UCSD-AML1 (cell line): ENCODE measurements at regions not wholly inside any gene's neighbourhood (a gene's known extent, or its start where the extent isn't known, plus 50 kb on each side); places are given as distances from the start of the nearest gene placed in this dataset.
"Not testable (repeated sequence)": the region's sequence is repeated elsewhere in the genome, so short reads cannot be mapped to it uniquely, and the experiment has no call there.

Experiments
- DNase-seq: peaks from one replicate; lab custom pipeline; 2025; ENCODE audit not compliant: unreplicated experiment; lab: John Stamatoyannopoulos, UW

DNA sequence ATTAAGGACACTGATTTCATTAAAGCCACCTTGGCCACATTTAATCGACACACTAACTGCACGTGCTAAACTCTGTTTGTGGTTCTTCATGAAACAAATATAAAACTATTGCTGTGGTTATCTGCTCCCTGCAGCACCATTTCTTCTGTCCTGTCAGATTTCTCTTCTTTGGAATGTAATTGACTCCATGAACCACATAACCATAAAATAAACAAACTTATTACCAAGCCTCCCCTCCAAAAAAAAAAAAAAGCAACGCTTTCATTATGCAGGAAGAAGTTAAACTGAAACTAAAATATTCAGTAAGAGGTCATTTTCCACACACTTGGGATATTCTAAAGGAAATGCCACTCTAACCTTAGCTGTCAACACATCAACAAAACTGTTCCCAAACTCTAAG lies 319.1 kb upstream of the NT5E start:
- DNase-seq, result no peak

DNA sequence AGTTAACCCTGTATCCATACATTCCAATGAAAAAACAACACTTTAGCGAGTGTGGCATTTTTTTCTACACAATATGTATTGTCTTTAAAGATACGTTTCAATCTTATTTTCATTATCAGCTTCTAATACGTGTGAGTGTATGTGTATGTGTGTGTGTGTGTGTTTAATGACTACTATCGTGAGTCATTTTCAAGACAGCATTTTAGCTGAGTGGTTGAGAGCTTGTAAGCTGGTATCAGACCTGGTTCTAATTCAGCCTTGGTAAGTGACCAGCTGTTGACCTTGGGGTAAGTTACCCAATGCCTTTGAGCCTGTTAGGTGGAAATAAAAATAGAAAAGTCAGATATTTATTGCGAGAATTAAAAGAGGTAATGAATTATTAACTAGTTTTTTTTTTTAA lies 320.0 kb upstream of the NT5E start:
- DNase-seq, result no peak

DNA sequence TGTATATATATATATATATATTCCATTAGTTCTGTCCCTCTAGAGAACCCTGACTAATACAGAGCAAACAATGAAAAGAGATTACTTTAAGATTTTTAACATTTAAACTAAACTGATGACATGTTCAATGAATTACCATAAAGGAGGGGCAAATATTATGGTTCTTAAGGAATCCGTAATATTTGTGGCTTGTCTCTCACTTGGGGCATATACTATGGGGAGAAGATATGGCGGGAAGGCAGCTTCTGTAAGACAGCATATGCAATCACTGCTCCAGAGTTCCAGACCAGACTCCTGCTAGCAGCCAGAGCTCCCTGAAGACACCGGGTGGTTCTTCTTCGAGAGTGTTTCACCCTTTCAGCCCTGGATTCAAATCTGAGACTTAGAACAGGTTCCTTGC lies 321.1 kb upstream of the NT5E start:
- DNase-seq, result no peak

DNA sequence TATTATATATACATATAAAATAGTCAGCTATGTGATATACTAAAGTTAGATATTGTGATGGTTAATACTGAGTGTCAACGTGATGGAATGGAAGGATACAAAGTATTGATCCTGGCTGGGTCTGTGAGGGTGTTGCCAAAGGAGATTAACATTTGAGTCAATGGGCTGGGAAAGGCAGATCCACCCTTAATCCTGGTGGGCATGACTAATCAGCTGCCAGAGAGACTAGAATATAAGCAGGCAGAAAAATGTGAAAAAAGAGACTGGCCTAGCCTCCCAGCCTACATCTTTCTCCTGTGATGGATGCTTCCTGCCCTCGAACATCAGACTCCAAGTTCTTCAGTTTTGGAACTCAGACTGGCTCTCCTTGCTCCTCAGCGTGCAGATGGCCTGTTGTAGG lies 321.6 kb upstream of the NT5E start:
- DNase-seq, result not testable (repeated sequence)

DNA sequence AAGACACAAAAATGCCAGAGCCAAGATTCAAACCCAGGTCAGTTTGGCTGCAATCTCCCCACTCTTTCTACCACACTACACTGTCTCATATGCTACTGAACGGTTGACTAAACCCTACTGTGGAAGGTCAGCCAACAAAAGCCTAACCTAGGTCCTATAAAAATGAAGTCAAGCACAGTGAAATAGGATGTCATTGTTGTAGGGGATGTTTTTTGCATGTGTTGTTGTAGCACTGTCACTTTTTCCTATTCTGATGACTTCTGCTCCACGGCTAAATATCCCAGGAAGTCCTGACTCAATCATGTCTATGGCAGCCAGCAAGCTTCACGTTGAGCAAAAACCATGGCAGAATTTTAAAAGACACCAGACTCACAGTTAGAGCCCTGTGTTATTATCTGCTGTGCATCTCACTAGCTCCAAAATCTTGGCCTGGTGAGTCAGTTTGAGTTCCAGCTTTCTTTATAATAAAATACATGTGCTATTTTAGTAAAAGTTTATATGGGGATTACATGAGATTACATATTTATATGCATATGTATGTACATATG lies 322.1 kb upstream of the NT5E start:
- no peak for DNase-seq

DNA sequence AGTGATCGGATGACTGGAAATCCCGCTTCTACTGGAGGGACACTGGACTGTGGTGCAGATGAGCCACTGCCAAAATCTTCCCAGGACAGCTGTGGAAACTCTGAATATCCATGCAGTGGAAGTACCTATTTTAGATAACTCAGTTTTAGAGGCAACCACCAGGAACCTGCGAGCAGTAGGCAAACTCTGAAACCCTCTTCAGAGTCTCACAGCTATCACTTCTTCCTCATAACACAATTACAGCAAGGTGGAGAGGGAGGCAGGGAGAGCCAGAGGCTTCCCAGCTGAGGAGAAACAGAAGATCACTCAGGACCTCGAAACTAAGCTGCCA lies 322.8 kb upstream of the NT5E start:
- DNase-seq, result no peak

DNA sequence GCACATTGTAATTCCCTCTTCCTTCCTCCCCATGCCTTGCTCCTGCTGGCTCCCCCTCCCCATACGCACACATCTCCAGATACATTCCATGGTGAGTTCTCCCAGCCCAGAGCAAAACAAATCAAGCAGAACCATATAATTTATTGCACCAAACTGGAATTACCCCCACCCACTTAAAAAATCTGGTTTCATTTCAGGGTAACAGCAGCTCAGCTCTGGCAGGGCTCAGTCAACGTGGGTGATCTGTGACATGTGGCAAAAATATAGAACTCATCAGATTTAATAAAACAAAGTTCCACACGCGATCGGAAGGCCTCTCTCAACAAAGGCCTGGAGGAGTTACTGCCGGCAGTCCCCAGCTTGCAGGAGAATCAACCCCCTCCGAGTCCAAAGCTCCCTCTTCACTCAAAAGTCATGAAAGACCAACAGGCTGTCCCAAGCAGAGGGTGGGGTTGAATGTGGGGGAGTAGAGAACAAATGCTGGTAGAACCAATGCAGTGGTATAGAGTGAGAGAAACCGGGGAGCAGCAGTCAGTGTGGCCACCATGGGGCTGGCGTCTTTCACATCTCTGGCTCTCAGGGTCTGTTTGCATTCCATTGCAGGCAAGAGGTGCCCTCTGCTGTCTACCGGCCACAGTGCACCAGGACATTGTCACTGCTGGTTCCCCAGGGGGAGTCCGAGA lies 323.3 kb upstream of the NT5E start:
- peak; percentile 26 for DNase-seq

DNA sequence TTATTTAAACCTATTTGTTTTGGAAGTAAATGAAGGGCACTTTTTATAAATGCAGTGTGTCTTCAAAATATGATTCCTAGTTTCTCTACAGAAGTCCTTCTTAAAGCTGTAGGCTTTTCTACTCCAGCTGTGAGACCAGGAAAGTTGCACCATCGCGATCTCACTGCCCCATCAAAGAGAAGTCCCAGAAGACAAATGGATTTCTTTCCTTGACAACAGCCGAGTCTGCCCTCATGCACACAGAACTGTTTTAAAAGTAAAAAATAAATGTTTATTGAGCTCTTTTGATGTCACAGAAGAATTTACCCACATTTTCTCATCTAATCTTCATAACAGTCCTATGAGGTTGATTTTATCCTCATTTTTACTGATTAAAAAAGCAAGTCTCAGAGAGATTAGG lies 324.4 kb upstream of the NT5E start:
- DNase-seq, result no peak

DNA sequence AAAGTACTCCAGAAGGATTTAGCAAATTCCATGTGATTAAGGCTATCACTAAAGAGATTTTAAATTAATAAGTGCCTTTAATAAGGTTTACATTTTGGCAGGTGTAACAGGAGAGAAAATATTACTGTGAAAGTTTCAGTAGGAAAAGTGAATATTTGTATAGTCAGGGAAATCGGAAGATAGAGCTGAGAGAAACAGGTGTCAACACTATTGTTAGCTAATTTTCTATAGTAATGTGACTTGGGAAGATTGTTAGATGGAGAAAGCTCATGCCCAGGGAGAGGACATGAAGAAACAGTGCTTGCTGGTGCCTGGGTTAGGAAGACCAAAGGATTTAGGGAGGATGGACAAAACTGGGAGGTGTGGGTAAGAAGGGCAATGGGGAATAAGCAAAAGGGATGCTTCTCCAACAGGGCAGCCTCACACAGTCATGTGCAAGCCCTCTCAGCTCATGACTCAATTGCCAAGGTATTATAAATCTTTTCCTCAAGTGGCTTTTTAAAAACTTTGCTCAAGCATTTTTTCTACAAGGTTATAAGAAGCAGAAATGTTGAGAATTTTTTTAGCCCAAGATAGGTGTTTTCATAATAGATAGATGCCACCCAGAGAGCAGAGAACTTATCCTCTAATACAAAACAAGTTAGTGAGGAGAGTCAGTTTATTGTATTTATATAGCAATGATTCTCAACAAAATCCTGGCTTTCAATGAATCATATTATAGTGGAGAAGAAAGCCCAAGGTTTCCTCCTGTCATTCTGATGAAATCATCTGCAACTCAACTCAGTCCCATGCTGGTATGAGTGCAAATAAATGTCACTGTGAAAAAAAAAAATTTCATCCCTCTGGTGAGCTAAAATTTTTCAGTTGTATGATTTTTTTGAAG lies 325.2 kb upstream of the NT5E start:
- no peak for DNase-seq

DNA sequence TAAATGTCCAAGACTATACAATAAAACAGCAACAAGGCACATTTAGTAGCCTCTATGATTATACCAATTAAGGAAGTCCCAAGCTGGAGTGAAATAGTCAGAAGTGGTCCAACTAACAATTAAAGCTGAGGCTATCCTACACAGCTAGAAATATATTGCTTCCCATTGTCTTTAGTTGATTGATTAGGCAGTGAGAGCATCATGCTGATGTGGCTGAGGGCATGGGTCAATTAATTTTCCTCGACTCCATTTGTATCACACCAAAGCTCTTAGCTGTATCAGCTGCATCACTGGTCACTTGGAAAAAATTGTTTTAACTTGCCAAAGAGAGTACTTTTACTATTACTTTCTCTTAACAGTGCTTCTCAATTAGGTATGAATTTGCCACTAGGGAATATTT lies 328.7 kb upstream of the NT5E start:
- DNase-seq, result no peak

DNA sequence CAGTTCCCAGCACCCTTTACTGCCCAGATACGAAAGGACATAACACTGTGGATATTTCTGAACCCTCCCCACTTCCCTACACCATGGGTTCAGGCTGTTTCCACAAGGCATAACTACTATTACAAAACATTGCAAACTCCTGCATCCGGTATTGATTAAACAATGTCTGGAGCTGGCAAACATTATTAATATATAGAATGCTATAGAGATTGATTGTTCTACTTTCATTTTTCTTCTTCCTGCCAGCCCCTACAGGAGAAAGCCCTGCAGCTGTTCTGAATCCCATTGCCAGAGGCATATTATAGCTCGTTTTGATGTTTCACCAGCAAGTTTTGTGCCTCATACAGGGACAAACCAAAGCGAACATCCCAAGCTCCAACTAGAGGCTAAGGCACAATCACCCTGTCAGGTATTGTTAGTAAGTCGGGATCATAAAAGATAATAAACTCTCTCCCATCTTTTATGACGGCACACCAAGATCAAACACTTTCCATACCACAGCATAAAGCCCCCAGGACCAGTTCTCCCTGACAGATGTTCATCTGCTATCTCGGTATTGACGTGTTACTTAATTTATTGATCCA lies 331.1 kb upstream of the NT5E start:
- no peak for DNase-seq

DNA sequence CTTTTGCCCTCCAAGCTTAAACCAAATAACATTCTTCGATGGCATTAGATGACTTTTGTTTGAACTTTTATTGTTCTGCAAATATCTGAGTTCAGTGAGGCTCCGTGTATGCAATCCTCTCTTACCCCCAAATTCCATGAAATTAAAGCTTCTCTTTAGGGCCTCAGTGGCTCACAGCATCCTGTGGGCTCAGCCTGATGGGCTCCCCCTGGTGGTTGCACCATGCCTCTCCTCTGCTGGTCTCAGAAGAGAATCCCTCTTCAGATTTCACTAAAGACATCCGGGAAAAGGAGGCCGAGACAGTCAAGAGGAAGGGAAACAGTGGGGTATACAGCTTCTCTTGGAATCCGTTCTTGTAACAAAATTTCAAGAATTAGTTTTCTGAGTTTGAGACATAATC lies 331.6 kb upstream of the NT5E start:
- no peak for DNase-seq

DNA sequence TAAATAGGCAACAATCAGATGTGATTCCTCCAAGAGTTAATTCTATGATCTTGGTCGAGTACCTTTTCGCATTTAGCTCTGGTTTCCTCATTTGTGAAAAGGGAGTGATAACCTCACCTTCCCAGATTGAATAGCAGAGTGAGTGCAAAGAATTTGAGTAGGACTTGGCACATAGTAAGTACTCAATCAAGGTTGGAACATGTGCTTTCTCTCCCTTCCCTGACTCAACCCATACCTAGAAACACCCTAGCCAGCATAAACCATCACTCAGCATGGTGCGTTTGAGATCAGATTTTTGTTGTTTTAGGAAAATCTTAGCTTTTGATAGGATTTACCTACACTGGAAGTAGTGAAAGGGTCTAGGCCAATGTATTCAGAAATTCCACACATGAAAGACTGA lies 333.4 kb upstream of the NT5E start:
- no peak for DNase-seq

DNA sequence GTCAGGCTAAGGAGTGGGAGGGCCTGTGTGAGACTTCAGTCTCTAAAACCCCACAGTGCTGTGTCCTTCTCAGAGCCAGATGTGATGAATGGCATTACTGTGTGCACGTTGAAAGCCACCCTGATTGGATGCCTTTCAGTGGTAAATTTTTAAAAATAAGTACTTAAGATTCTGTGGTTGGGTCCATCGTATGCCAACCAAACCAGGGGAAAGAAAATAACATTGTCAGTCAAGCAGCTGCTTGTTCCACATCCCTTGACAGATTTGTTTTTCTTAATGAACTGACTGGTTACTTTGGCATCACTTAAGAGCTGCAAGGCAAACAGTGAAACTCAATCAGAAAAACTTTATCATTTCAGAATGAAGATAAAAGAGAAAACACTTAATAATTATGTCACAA lies 334.0 kb upstream of the NT5E start:
- no peak for DNase-seq

DNA sequence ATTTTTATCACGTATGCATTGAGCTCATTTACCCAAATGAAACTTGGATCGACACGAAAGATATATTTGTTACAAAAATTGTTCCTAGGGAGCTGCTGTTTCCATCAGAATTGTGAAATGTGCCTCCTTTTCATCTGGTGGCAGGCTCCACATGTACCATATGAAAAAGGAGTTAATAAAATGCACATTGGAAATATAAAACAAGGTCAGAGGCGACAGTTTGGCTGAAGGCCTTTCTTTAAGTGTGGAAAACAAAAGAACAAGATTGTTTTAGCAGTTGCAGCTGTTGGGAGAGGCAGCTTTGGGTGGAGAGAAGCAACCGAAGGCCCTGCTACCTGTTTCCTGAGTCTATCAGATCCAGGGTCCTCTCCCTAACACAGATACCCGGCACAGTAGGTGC lies 334.5 kb upstream of the NT5E start:
- no peak for DNase-seq

DNA sequence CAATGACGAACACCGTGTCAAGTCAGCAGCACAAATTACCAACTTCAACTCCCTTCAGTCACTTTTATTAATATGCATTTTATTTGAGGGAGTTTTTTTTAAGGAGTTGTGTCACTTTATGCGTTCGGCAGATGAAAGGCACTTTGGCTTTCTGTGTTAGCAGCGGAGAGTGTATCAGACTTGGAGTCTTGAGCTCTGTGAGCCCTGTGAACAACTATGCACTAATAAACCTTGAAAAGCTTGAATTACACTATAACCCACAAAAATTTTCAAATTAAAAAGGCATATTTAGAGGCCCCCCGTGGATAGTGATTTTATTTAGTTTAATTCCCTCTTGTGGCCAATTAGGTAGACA lies 335.3 kb upstream of the NT5E start:
- DNase-seq, result no peak

DNA sequence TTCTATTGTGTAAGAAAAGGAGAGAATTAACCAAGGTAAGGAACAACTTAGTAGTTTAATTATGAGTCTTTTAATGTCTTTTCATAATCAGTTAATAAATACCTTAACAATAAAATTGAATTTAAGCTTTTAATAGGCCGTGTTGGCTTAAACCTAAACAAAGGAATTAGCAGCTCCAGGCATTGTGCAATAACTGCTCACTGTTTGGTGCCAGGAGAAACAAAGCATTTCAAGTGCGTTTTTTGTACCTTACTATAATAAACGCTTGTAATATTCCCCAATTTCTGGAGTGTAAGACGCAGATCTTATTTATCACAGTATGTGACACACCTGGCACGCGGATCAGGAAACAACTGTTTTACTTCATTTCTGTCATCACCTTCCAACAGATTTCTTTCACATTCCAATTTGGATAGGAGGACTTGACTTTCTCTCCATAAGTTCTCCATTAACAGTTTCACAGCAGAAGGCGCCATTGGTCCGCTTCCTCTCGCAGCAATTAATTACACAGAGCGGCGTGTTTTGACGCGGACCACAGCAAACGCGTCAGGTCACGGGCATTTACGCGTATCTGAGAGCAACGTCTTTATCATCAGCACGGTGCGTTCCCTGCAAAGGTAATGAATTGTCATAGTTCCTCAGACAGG lies 335.8 kb upstream of the NT5E start:
- no peak for DNase-seq

DNA sequence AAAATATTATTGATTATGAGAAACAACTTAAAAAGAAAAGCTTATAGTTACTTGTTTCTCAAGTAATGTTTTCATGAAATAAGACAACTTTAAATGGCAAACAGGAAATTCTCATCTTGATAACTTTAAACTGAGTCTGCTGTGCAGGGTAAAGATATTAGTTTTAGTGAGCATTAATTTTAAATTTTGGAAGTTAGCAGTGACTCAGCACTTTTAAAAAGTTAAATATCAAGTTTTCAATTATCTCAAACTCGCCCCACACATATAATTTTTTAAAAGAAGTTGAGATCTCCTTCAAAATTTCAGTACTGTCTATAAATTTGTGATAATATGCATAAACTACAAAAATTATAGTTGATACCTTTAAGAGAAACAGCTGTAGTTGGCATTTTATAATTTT lies 337.3 kb upstream of the NT5E start:
- no peak for DNase-seq

DNA sequence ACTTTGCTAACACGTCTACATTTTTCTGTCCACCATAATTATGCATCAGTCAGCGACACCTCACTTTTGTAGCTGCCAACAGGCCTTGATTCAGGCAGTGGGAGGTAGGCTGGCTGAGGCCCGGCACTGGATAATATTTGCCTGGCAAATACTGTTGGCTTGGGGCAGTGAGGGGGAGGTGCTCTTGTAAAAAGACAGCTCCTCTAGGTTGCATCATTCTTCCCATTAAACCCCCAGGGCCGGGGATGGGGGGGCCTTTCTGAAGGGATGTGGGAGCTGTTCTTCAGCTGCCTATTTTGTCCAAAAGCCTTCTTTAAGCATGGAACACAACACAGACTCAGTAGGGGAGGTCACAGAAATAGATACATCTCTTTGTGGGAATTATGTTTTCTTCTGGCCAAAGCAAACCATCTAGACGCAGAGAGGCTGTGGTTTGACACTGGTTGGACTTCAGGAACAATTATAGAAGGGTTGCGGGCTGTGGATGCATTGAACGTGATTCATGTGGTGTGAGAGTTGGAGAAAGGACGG lies 338.3 kb upstream of the NT5E start:
- no peak for DNase-seq

DNA sequence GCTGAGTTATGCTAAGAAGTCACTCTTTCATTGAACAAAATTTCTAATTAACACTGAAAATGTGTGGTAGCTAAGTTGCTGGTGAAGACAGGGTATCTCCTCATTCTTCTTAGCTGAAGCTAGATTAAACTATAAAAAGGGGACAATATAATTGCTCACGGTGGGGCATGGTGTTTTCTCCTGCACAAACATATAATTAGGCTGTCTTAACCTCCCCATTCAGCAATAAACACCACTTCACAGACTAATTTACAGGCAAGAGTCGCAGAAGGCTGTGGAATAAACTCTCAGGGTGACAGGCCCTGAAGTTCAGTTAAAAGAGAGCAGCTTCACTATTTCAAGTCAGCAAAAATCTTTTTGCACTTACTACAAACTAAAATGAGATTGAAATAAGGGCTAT lies 338.9 kb upstream of the NT5E start:
- DNase-seq, result no peak

DNA sequence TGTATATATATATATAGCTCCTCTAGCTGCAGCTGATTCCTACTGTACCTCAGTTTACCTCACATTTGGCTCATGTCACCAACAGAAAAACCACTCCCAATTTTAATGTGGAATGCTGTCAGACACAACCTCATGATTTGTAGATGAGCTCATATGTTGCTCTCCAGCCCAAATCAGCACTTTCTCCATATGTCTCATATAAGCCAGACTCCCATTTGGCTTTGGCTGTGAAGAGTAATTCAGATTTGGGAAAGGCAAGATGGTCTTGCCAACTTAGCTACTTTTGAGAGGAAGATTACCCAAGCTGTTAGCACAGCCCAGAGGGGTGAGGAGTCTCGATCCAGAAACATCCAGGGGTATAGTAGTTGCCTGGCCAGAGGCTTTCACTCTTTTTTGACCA lies 342.2 kb upstream of the NT5E start:
- no peak for DNase-seq

DNA sequence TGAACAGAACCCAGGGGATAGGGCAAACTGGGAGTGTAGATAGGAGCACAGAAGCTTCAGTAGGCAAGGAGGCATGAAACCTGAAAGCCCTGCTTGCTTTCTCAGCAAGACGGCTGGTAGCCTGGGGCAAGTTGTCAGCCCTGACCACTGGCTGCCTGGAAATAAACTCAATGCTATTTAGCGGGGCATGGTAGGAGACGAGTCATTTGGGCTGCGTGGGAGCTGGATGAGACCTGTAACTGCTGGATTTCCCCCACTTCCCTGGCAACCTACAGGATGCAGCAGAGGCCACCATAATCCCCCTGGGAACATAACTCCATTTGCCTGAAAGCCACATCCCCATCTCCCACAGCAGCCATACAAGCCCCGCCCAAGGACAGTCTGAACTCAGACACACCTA lies 332.6 kb upstream of the TBX18 start:
- DNase-seq, result no peak
